Keratinocyte (primary cell): ENCODE measurements at regions not wholly inside any gene's neighbourhood (a gene's known extent, or its start where the extent isn't known, plus 50 kb on each side); places are given as distances from the start of the nearest gene placed in this dataset.

ENCODE experiments used
- DNase-seq: peaks from one replicate; pipeline ENCODE4 v3.0.0-alpha.2; 2011; ENCODE audit warnings: low read depth, missing footprints, low spot score
- FAIRE-seq: peaks from 2 replicates; lab custom pipeline; 2011; peaks lifted over from hg19 to GRCh38; lab: Jason Lieb, UNC
- H2AFZ ChIP-seq: 2 replicates; pipeline ENCODE4 v1.6.0; 2012; ENCODE audit warnings: low read length, control low read depth, inconsistent platforms; ENCODE audit not compliant: control insufficient read depth
- H3K27ac ChIP-seq: 2 replicates; pipeline ENCODE4 v1.5.1; 2011; ENCODE audit warnings: low read length; ENCODE audit not compliant: control insufficient read depth, insufficient read depth
- H3K27me3 ChIP-seq: 3 replicates; pipeline ENCODE4 v1.6.0; 2011; ENCODE audit warnings: low read length; ENCODE audit not compliant: control insufficient read depth, insufficient read depth; ENCODE audit errors: extremely low read depth
- H3K36me3 ChIP-seq, 2 experiments: 2 replicates in 1 of 2; 3 replicates in 1 of 2; pipeline ENCODE4 v1.5.1; 2011; ENCODE audit warnings: low read length in 2 of 2, mild to moderate bottlenecking in 1 of 2; ENCODE audit not compliant: control insufficient read depth in 2 of 2, insufficient read depth in 2 of 2; ENCODE audit errors: extremely low read depth in 1 of 2
- H3K4me1 ChIP-seq: 3 replicates; pipeline ENCODE4 v1.5.1; 2011; ENCODE audit warnings: low read length; ENCODE audit not compliant: control insufficient read depth, insufficient read depth; ENCODE audit errors: extremely low read depth
- H3K4me2 ChIP-seq: 3 replicates; pipeline ENCODE4 v1.6.0; 2011; ENCODE audit warnings: low read depth, low read length; ENCODE audit not compliant: control insufficient read depth, insufficient read depth; ENCODE audit errors: extremely low read depth
- H3K4me3 ChIP-seq, 3 experiments: fragments of 200-600 bp in 1 of 3; sonication (generic) in 1 of 3; 2 replicates in 2 of 3; 3 replicates in 1 of 3; pipeline ENCODE4 v1.5.1; 2011 to 2016; ENCODE audit warnings: low read length in 3 of 3, mild to moderate bottlenecking in 3 of 3, control low read depth in 2 of 3, inconsistent platforms in 1 of 3, low read depth in 1 of 3, mixed read lengths in 1 of 3, mixed run types in 1 of 3, moderate library complexity in 1 of 3; ENCODE audit not compliant: control insufficient read depth in 2 of 3, insufficient read depth in 2 of 3; ENCODE audit errors: extremely low read depth in 1 of 3
- H3K79me2 ChIP-seq: 2 replicates; pipeline ENCODE4 v1.6.0; 2012; ENCODE audit warnings: low read length; ENCODE audit not compliant: control insufficient read depth, insufficient read depth
- H3K9ac ChIP-seq: 3 replicates; pipeline ENCODE4 v1.6.0; 2011; ENCODE audit warnings: low read length; ENCODE audit not compliant: control insufficient read depth, insufficient read depth; ENCODE audit errors: extremely low read depth
- H3K9me1 ChIP-seq: 3 replicates; pipeline ENCODE4 v1.6.0; 2011; ENCODE audit warnings: low read length; ENCODE audit not compliant: control insufficient read depth, insufficient read depth; ENCODE audit errors: extremely low read depth
- H3K9me3 ChIP-seq: 2 replicates; pipeline ENCODE4 v1.5.1; 2012; ENCODE audit warnings: low read depth, low read length; ENCODE audit not compliant: control insufficient read depth
- H4K20me1 ChIP-seq: 3 replicates; pipeline ENCODE4 v1.6.0; 2011; ENCODE audit warnings: low read length; ENCODE audit not compliant: control insufficient read depth, insufficient read depth; ENCODE audit errors: extremely low read depth
- CTCF ChIP-seq, 3 experiments: IDR thresholded peaks in 1 of 3; conservative IDR thresholded peaks in 1 of 3; optimal IDR thresholded peaks in 1 of 3; 2 replicates in 2 of 3; 3 replicates in 1 of 3; pipeline versions ENCODE3 to v1.5.1; 2011; ENCODE audit warnings: low read length in 3 of 3, mild to moderate bottlenecking in 3 of 3, moderate library complexity in 2 of 3, control low read depth in 1 of 3, inconsistent platforms in 1 of 3; ENCODE audit not compliant: insufficient read depth in 2 of 3; ENCODE audit errors: extremely low read depth in 1 of 3
- EZH2 ChIP-seq: IDR thresholded peaks from one replicate; pipeline ENCODE4 v1.6.1; 2012; ENCODE audit warnings: inconsistent platforms, mild to moderate bottlenecking, low read length, moderate library complexity
- dilution Hi-C: fragments of 300-500 bp; cut with MboI; formaldehyde crosslinking; loops from one replicate; pipeline ENCODE4 v1.7.0; 2020; ENCODE audit warnings: low sequenced_read_pairs; ENCODE audit not compliant: extremely low pct_ligation_motif_present

- FAIRE-seq: no peak
- Histone ChIP-seq H3K27ac (no peak overlapping the region), H3K4me1 (peaks cover 8% of the 10 kb centered on the region), H4K20me1 (no peaks in the 10 kb centered on the region), H3K27me3 (peaks cover 12% of the 10 kb centered on the region), H3K36me3 (no peaks in the 10 kb centered on the region), H2AFZ (no peak overlapping the region), H3K4me3 (no peak overlapping the region), H3K9me3 (no peaks in the 10 kb centered on the region), H3K4me2 (no peak overlapping the region), H3K9ac (no peak overlapping the region), H3K9me1 (no peaks in the 10 kb centered on the region), H3K79me2 (no peaks in the 10 kb centered on the region)
- no peak for DNase-seq
- no peak for TF ChIP-seq CTCF (optimal IDR thresholded peaks at IDR 0.05 in 1 of 3, IDR thresholded peaks at IDR 0.05 in 1 of 3, conservative IDR thresholded peaks at IDR 0.05 in 1 of 3; ENCODE audit: extremely low read depth in 1 of 3, insufficient read depth in 2 of 3, low read length in 3 of 3)
- dilution Hi-C loops: no loop called here
These were observed 61.9 kb upstream of the SH3RF3 start for GRCh38 chr2:109066917-109067597.

GRCh38 chr2:109066501-109066900 lies 62.5 kb upstream of the SH3RF3 start:
- no peak for DNase-seq
- Histone ChIP-seq H2AFZ (no peak overlapping the region), H3K9ac (no peak overlapping the region), H3K27me3 (peaks cover 16% of the 10 kb centered on the region), H3K4me2 (no peak overlapping the region), H3K9me3 (no peaks in the 10 kb centered on the region), H3K4me3 (no peak overlapping the region), H4K20me1 (no peaks in the 10 kb centered on the region), H3K9me1 (no peaks in the 10 kb centered on the region), H3K27ac (no peak overlapping the region), H3K4me1 (peaks cover 8% of the 10 kb centered on the region), H3K36me3 (no peaks in the 10 kb centered on the region), H3K79me2 (no peaks in the 10 kb centered on the region)
- no peak for FAIRE-seq
- TF ChIP-seq EZH2: no peak
- no peak for TF ChIP-seq CTCF (optimal IDR thresholded peaks at IDR 0.05 in 1 of 3, IDR thresholded peaks at IDR 0.05 in 1 of 3, conservative IDR thresholded peaks at IDR 0.05 in 1 of 3; ENCODE audit: extremely low read depth in 1 of 3, insufficient read depth in 2 of 3, low read length in 3 of 3)
- dilution Hi-C loops: no loop called here
